Smooth muscle cell (in vitro differentiated cells): ENCODE measurements at regions not wholly inside any gene's neighbourhood (a gene's known extent, or its start where the extent isn't known, plus 50 kb on each side); places are given as distances from the start of the nearest gene placed in this dataset.

Source experiments
- DNase-seq: peaks from one replicate; lab custom pipeline; 2025; ENCODE audit not compliant: unreplicated experiment; lab: John Stamatoyannopoulos, UW
- H2AFZ ChIP-seq: fragments of 200-600 bp; sonication (generic); 2 replicates; pipeline ENCODE4 v1.6.0; 2016; ENCODE audit warnings: antibody characterized with exemption, low read depth, mild to moderate bottlenecking
- H3F3A ChIP-seq: fragments of 200-600 bp; sonication (generic); 2 replicates; pipeline ENCODE4 v1.6.0; 2017; ENCODE audit warnings: antibody characterized with exemption, low read depth
- H3K27ac ChIP-seq: fragments of 200-600 bp; sonication (generic); 2 replicates; pipeline ENCODE4 v1.5.1; 2016; ENCODE audit warnings: low read depth, mild to moderate bottlenecking
- H3K27me3 ChIP-seq: fragments of 200-600 bp; sonication (generic); 2 replicates; pipeline ENCODE4 v1.6.1; 2016; ENCODE audit warnings: low read depth, mild to moderate bottlenecking
- H3K36me3 ChIP-seq: fragments of 200-600 bp; sonication (generic); 2 replicates; pipeline ENCODE4 v1.5.1; 2016; ENCODE audit warnings: low read depth
- H3K4me1 ChIP-seq: fragments of 200-600 bp; sonication (generic); 2 replicates; pipeline ENCODE4 v1.5.1; 2016; ENCODE audit warnings: low read depth
- H3K4me2 ChIP-seq: fragments of 200-600 bp; sonication (generic); 2 replicates; pipeline ENCODE4 v1.6.0; 2016; ENCODE audit warnings: mild to moderate bottlenecking
- H3K4me3 ChIP-seq: fragments of 200-600 bp; sonication (generic); 2 replicates; pipeline ENCODE4 v1.5.1; 2016; ENCODE audit warnings: mild to moderate bottlenecking
- H3K79me2 ChIP-seq: fragments of 200-600 bp; sonication (generic); 2 replicates; pipeline ENCODE4 v1.6.0; 2016; ENCODE audit warnings: low read depth, mild to moderate bottlenecking
- H3K9ac ChIP-seq: fragments of 200-600 bp; sonication (generic); 2 replicates; pipeline ENCODE4 v1.6.0; 2016; ENCODE audit warnings: low read depth
- H3K9me3 ChIP-seq: fragments of 200-600 bp; sonication (generic); replicated peaks from 2 replicates; pipeline ENCODE4 v1.5.1; 2016; ENCODE audit warnings: low read depth
- H4K20me1 ChIP-seq: fragments of 200-600 bp; sonication (generic); 2 replicates; pipeline ENCODE4 v1.6.0; 2016; ENCODE audit warnings: low read depth
- WGBS: methylation state at CpG from one replicate; pipeline ENCODE4 v1.1.7; 2016; ENCODE audit warnings: low lambda C conversion rate; 5-methylcytosine and 5-hydroxymethylcytosine counted together
- TF ChIP-seq, protein P1 (sequence below): fragments of 200-600 bp; sonication (generic); IDR thresholded peaks from 2 replicates; pipeline ENCODE4 v1.5.1; 2017; ENCODE audit warnings: borderline replicate concordance, mild to moderate bottlenecking, antibody characterized with exemption; ENCODE audit not compliant: insufficient read depth, poor library complexity, severe bottlenecking

DNA sequence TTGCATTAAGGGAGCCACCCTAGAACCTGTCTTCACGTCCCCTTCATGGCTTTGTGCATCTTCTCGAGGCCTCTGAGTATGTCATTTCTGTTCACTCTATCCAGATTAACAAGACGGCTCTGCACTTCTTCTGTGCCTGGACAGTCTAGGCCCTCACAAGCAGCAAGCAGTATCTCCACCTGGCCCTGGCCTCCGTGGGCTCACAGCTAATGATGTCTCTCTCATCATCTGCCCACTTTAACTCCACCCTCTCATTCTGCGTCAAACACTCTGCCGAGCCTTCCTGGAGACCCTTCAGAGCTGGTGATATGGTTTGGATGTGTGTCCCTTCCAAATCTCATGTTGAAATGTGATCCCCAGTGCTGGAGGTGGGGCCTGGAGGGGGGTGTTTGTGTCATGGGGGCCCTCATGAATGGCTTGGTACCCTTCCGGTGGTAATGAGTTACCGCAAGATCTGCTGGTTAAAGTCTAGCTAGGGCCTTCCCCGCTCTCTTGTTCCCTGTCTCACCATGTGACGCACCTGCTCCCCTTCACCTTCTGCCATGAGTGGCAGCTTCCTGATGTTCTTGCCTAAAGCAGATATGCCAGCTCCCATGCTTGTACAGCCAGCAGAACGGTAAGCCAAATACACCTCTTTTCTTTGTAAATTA is 132.5 kb upstream of the ID2 start:
- H2AFZ ChIP-seq = no peak overlapping the region
- 97% methylated on average over 11 of the region's 11 CpGs for WGBS
- no peaks in the 10 kb centered on the region for H3K36me3 ChIP-seq
- no peaks in the 10 kb centered on the region for H3K27me3 ChIP-seq
- H3K9ac ChIP-seq = no peak overlapping the region
- H3K27ac ChIP-seq = no peak overlapping the region
- peaks cover 4% of the 10 kb centered on the region for H3F3A ChIP-seq
- TF ChIP-seq, protein P1, sequence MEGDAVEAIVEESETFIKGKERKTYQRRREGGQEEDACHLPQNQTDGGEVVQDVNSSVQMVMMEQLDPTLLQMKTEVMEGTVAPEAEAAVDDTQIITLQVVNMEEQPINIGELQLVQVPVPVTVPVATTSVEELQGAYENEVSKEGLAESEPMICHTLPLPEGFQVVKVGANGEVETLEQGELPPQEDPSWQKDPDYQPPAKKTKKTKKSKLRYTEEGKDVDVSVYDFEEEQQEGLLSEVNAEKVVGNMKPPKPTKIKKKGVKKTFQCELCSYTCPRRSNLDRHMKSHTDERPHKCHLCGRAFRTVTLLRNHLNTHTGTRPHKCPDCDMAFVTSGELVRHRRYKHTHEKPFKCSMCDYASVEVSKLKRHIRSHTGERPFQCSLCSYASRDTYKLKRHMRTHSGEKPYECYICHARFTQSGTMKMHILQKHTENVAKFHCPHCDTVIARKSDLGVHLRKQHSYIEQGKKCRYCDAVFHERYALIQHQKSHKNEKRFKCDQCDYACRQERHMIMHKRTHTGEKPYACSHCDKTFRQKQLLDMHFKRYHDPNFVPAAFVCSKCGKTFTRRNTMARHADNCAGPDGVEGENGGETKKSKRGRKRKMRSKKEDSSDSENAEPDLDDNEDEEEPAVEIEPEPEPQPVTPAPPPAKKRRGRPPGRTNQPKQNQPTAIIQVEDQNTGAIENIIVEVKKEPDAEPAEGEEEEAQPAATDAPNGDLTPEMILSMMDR = no peak
- DNase-seq = no peak
- no peak overlapping the region for H3K4me3 ChIP-seq
- H3K79me2 ChIP-seq = no peaks in the 10 kb centered on the region
- no peaks in the 10 kb centered on the region for H3K9me3 ChIP-seq
- H3K4me2 ChIP-seq = no peak overlapping the region
- no peaks in the 10 kb centered on the region for H3K4me1 ChIP-seq
- no peaks in the 10 kb centered on the region for H4K20me1 ChIP-seq

DNA sequence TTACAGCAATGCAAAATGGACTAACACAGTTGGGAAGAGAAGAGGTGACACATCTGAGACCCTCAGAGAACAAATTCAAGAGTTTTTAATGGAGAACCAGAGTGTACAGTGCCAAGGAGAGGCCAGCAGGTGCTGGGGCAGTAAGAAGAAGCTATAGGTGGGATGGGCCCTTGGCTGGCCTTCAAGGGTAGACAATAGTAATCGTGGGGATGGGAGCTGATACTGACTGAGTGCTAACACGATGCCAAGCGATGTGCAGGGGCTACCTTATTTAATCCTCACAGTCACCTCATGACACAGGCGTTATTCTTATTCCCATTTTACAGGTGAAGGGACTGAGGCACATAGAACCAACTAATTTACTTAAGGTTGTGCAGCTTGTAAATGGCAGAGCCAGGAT is 131.9 kb upstream of the ID2 start:
- H3K4me2 ChIP-seq = no peak overlapping the region
- H3K36me3 ChIP-seq = no peaks in the 10 kb centered on the region
- H3K79me2 ChIP-seq = no peaks in the 10 kb centered on the region
- DNase-seq = no peak
- no peaks in the 10 kb centered on the region for H3K27me3 ChIP-seq
- no peak overlapping the region for H3K4me3 ChIP-seq
- no peak overlapping the region for H2AFZ ChIP-seq
- no peaks in the 10 kb centered on the region for H4K20me1 ChIP-seq
- WGBS = 95% methylated on average over 4 of the region's 4 CpGs
- H3K9ac ChIP-seq = no peak overlapping the region
- TF ChIP-seq, protein P1 = no peak
- no peaks in the 10 kb centered on the region for H3K4me1 ChIP-seq
- no peak overlapping the region for H3K27ac ChIP-seq
- H3F3A ChIP-seq = no peaks in the 10 kb centered on the region
- H3K9me3 ChIP-seq = no peaks in the 10 kb centered on the region

DNA sequence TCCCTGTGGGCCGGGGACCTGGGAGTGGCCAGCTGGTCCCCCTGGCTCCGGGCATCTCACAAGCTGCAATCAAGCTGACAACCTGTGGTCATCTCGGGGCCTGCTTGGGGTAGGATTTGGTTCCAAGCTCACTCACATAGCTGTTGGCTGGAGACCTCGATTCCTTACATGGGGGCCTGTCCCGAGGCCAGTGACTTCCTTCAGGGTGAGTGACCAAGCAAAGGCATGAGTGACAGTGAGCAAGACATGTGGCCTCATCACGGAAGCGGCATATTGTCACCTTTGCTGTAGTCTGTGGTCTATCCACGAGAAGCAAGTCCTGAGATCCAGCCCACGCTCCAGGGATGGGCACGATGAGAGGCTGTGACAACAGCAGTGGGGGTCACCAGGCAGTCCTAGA is 131.4 kb upstream of the ID2 start:
- Histone ChIP-seq H3K9me3 (no peaks in the 10 kb centered on the region), H2AFZ (no peak overlapping the region), H3K27me3 (no peaks in the 10 kb centered on the region), H3K4me2 (no peak overlapping the region), H3K9ac (no peak overlapping the region), H3K4me1 (no peaks in the 10 kb centered on the region), H4K20me1 (no peaks in the 10 kb centered on the region), H3K4me3 (no peak overlapping the region), H3K27ac (no peak overlapping the region), H3K36me3 (no peaks in the 10 kb centered on the region), H3F3A (no peaks in the 10 kb centered on the region), H3K79me2 (no peaks in the 10 kb centered on the region)
- DNase-seq = no peak
- WGBS = 94% methylated on average over 10 of the region's 10 CpGs
- TF ChIP-seq, protein P1 = no peak

DNA sequence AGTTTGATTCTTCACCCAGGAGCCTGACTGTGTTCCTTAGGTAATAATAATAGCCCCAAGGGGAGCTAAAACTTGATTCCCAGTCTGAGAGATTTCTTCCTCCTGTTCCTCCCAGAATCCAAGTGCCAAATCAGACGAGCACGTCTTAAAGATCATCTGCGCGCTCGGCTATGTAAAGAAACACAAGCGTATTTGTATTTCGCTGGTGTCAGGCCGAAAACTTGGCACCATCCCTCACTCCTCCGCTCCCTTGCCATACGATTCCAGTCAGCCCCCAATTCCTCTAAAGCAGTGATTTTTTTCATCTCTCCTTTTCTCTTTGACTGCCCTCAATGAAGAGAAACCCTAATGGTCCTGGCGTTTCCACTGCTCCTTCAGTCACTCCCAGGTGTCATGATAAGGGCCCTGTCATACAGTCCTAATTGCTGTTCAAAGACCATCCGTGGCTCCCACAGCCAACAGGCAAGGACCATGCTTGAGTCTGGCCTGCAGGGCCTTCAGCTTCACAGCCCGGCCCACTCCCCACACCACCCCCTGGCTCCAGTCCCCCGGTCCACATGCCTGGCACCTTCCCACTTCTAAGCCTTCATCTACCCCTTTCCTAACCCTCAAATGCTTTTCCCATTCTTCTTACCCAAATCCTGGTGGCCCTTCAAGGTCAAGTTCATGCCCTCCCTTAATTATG is 130.8 kb upstream of the ID2 start:
- DNase-seq = no peak
- WGBS = 90% methylated on average over 14 of the region's 14 CpGs

More for the DNA sequence above, 130.8 kb upstream of the ID2 start:
- H3K79me2 ChIP-seq = no peaks in the 10 kb centered on the region
- no peaks in the 10 kb centered on the region for H4K20me1 ChIP-seq
- no peaks in the 10 kb centered on the region for H3K4me1 ChIP-seq
- no peaks in the 10 kb centered on the region for H3F3A ChIP-seq
- no peak overlapping the region for H3K4me3 ChIP-seq
- no peaks in the 10 kb centered on the region for H3K9me3 ChIP-seq
- H3K27me3 ChIP-seq = no peaks in the 10 kb centered on the region
- H3K9ac ChIP-seq = no peak overlapping the region
- TF ChIP-seq, protein P1 = no peak
- no peak overlapping the region for H3K4me2 ChIP-seq
- H2AFZ ChIP-seq = no peak overlapping the region
- H3K27ac ChIP-seq = no peak overlapping the region
- no peaks in the 10 kb centered on the region for H3K36me3 ChIP-seq
